H1 (cell line): ENCODE measurements at regions not wholly inside any gene's neighbourhood (a gene's known extent, or its start where the extent isn't known, plus 50 kb on each side); places are given as distances from the start of the nearest gene placed in this dataset.

Experiments
- CTCF ChIA-PET: fragments of 300-600 bp; sonication (Branson Sonifier 250); formaldehyde crosslinking; loops from one replicate; lab custom pipeline; 2021; ENCODE audit not compliant: partially characterized antibody; lab: Charles Lee
- POLR2A ChIA-PET: fragments of 300-600 bp; sonication (Branson Sonifier 250); formaldehyde crosslinking; loops from one replicate; lab custom pipeline; 2021; ENCODE audit warnings: inconsistent platforms; ENCODE audit not compliant: partially characterized antibody; lab: Charles Lee
- DNase-seq, 2 experiments: peaks; one replicate each; pipeline versions ENCODE4 v3.0.0 to v3.0.0-alpha.2; 2010 to 2022; ENCODE audit warnings: low spot score in 2 of 2, low read depth in 1 of 2, mixed read lengths in 1 of 2
- FAIRE-seq: peaks from 2 replicates; lab custom pipeline; 2011; peaks lifted over from hg19 to GRCh38; lab: Jason Lieb, UNC
- H2AFZ ChIP-seq: 2 replicates; pipeline ENCODE4 v1.8.1; 2012; ENCODE audit warnings: low read length, inconsistent platforms
- H2AK5ac ChIP-seq: 2 replicates; pipeline ENCODE4 v1.6.1; 2013; ENCODE audit warnings: low read depth, low read length
- H2BK120ac ChIP-seq: replicated peaks from 2 replicates; pipeline ENCODE3; 2013; ENCODE audit warnings: low read depth, low read length, inconsistent platforms
- H2BK12ac ChIP-seq: 2 replicates; pipeline ENCODE4 v1.6.1; 2013; ENCODE audit warnings: low read depth, low read length
- H2BK15ac ChIP-seq: 2 replicates; pipeline ENCODE4 v1.6.1; 2013; ENCODE audit warnings: low read length
- H2BK20ac ChIP-seq: 2 replicates; pipeline ENCODE4 v1.6.1; 2013; ENCODE audit warnings: low read length
- H2BK5ac ChIP-seq: 2 replicates; pipeline ENCODE4 v1.6.1; 2013; ENCODE audit warnings: low read depth, low read length
- H3K14ac ChIP-seq: 2 replicates; pipeline ENCODE4 v1.6.1; 2013; ENCODE audit warnings: inconsistent platforms; ENCODE audit not compliant: insufficient read length
- H3K18ac ChIP-seq: 2 replicates; pipeline ENCODE4 v1.6.1; 2013; ENCODE audit warnings: low read length; ENCODE audit errors: extremely low read depth
- H3K23ac ChIP-seq: 2 replicates; pipeline ENCODE4 v1.6.1; 2013; ENCODE audit warnings: inconsistent platforms; ENCODE audit not compliant: insufficient read length
- H3K23me2 ChIP-seq: 2 replicates; pipeline ENCODE4 v1.6.1; 2013; ENCODE audit warnings: low read depth, low read length
- H3K27ac ChIP-seq: 2 replicates; pipeline ENCODE4 v1.6.1; 2011; ENCODE audit warnings: low read depth, low read length, inconsistent platforms
- H3K27me3 ChIP-seq, 4 experiments: replicated peaks in 1 of 4; 1 replicate in 1 of 4; 2 replicates in 3 of 4; pipeline versions ENCODE4 v1.6.1 to v1.8.1; 2011 to 2013; ENCODE audit warnings: low read length in 3 of 4, mild to moderate bottlenecking in 3 of 4, inconsistent platforms in 2 of 4, mixed read lengths in 2 of 4, moderate library complexity in 1 of 4; ENCODE audit not compliant: control insufficient read depth in 3 of 4, insufficient read depth in 3 of 4; ENCODE audit errors: extremely low read depth in 1 of 4
- H3K36me3 ChIP-seq, 4 experiments: 2 replicates each; pipeline versions ENCODE4 v1.6.1 to v1.8.1; 2011 to 2013; ENCODE audit warnings: mild to moderate bottlenecking in 4 of 4, low read length in 3 of 4, moderate library complexity in 2 of 4, control low read depth in 1 of 4, inconsistent platforms in 1 of 4; ENCODE audit not compliant: insufficient read depth in 4 of 4, control insufficient read depth in 2 of 4
- H3K4ac ChIP-seq: replicated peaks from 2 replicates; pipeline ENCODE3; 2013; ENCODE audit warnings: low read length, low read depth, mixed read lengths, inconsistent platforms; ENCODE audit not compliant: insufficient read length
- H3K4me1 ChIP-seq, 4 experiments: replicated peaks in 1 of 4; 1 replicate in 1 of 4; 2 replicates in 3 of 4; pipeline versions ENCODE4 v1.6.1 to v1.8.1; 2011 to 2013; ENCODE audit warnings: low read length in 3 of 4, inconsistent platforms in 2 of 4, mixed read lengths in 1 of 4; ENCODE audit not compliant: insufficient read depth in 4 of 4, control insufficient read depth in 3 of 4
- H3K4me2 ChIP-seq, 2 experiments: 2 replicates each; pipeline versions ENCODE4 v1.6.1 to v1.8.1; 2011 to 2013; ENCODE audit warnings: low read depth in 2 of 2, low read length in 2 of 2, control low read depth in 1 of 2, inconsistent platforms in 1 of 2, mild to moderate bottlenecking in 1 of 2; ENCODE audit not compliant: insufficient read depth in 1 of 2
- H3K4me3 ChIP-seq, 4 experiments: fragments of 200-600, 300-600 bp in 1 of 4; sonication (generic), shearing (Covaris generic), sonication (Bioruptor Twin) in 1 of 4; 2 replicates each; pipeline versions ENCODE4 v1.5.1 to v1.8.1; 2011 to 2016; ENCODE audit warnings: low read length in 4 of 4, low read depth in 3 of 4, control low read depth in 2 of 4, inconsistent platforms in 2 of 4, mild to moderate bottlenecking in 2 of 4, mixed read lengths in 1 of 4, moderate library complexity in 1 of 4; ENCODE audit not compliant: insufficient read depth in 2 of 4; ENCODE audit errors: extremely low read depth in 1 of 4
- H3K56ac ChIP-seq: replicated peaks from 2 replicates; pipeline ENCODE3; 2013; ENCODE audit warnings: low read depth, mild to moderate bottlenecking, mixed read lengths, low read length, inconsistent platforms; ENCODE audit not compliant: insufficient read length
- H3K79me1 ChIP-seq: 2 replicates; pipeline ENCODE4 v1.6.1; 2013; ENCODE audit warnings: low read depth, low read length, control low read depth
- H3K79me2 ChIP-seq, 2 experiments: 2 replicates each; pipeline versions ENCODE4 v1.6.1 to v1.8.1; 2012 to 2013; ENCODE audit warnings: low read length in 2 of 2, mild to moderate bottlenecking in 2 of 2, inconsistent platforms in 1 of 2; ENCODE audit not compliant: insufficient read depth in 2 of 2, control insufficient read depth in 1 of 2
- H3K9ac ChIP-seq, 4 experiments: replicated peaks in 1 of 4; 1 replicate in 1 of 4; 2 replicates in 3 of 4; pipeline versions ENCODE4 v1.6.1 to v1.8.1; 2011 to 2013; ENCODE audit warnings: low read depth in 3 of 4, low read length in 3 of 4, control low read depth in 2 of 4, mild to moderate bottlenecking in 2 of 4, moderate library complexity in 2 of 4, inconsistent platforms in 1 of 4; ENCODE audit errors: extremely low read depth in 1 of 4
- H3K9me3 ChIP-seq, 2 experiments: 2 replicates each; pipeline versions ENCODE4 v1.6.1 to v1.8.1; 2012 to 2013; ENCODE audit warnings: mild to moderate bottlenecking in 2 of 2, moderate library complexity in 2 of 2, control low read depth in 1 of 2, inconsistent platforms in 1 of 2, low read depth in 1 of 2, low read length in 1 of 2, mixed read lengths in 1 of 2; ENCODE audit not compliant: insufficient read depth in 2 of 2
- H4K20me1 ChIP-seq, 2 experiments: replicated peaks in 1 of 2; 2 replicates each; pipeline versions ENCODE3 to v1.8.1; 2011 to 2013; ENCODE audit warnings: inconsistent platforms in 2 of 2, low read length in 2 of 2, mild to moderate bottlenecking in 1 of 2; ENCODE audit not compliant: insufficient read depth in 2 of 2, control insufficient read depth in 1 of 2
- H4K5ac ChIP-seq: 2 replicates; pipeline ENCODE4 v1.6.1; 2013; ENCODE audit warnings: low read length, low read depth, mixed read lengths, inconsistent platforms; ENCODE audit not compliant: insufficient read length
- H4K8ac ChIP-seq: 2 replicates; pipeline ENCODE4 v1.8.0; 2013; ENCODE audit warnings: mild to moderate bottlenecking, moderate library complexity, low read length, inconsistent platforms; ENCODE audit not compliant: insufficient read depth; ENCODE audit errors: extremely low read depth
- H4K91ac ChIP-seq: replicated peaks from 2 replicates; pipeline ENCODE3; 2013; ENCODE audit warnings: low read length, mixed read lengths, inconsistent platforms; ENCODE audit not compliant: insufficient read length
- JUND ChIP-seq: IDR thresholded peaks from 2 replicates; pipeline ENCODE4 v1.6.1; 2011; ENCODE audit warnings: mild to moderate bottlenecking, improper control_type of control experiment, low read length
- RAD21 ChIP-seq, 2 experiments: IDR thresholded peaks in 1 of 2; conservative IDR thresholded peaks in 1 of 2; 2 replicates each; pipeline ENCODE4 v1.6.1; 2011; ENCODE audit warnings: low read depth in 2 of 2, low read length in 2 of 2, improper control_type of control experiment in 1 of 2, inconsistent platforms in 1 of 2, mild to moderate bottlenecking in 1 of 2, moderate library complexity in 1 of 2
- SIRT6 ChIP-seq: IDR thresholded peaks from one replicate; pipeline ENCODE4 v1.7.1; 2012; ENCODE audit warnings: low read length, inconsistent platforms
- SIX5 ChIP-seq: IDR thresholded peaks from 2 replicates; pipeline ENCODE4 v1.6.1; 2011; ENCODE audit warnings: mild to moderate bottlenecking, low read depth, low read length
- WGBS, 2 experiments: shearing (Covaris generic) in 1 of 2; methylation state at CpG; one replicate each; pipeline versions ENCODE4 v1.1.6 to v1.1.7; 2013 to 2015; ENCODE audit warnings: low lambda C conversion rate in 2 of 2, mixed read lengths in 2 of 2, inconsistent platforms in 1 of 2, low coverage in 1 of 2, missing lambda C conversion rate in 1 of 2; ENCODE audit not compliant: insufficient replicate concordance in 2 of 2, insufficient coverage in 1 of 2, insufficient read length in 1 of 2; ENCODE audit errors: extremely low coverage in 1 of 2, missing lambda C conversion rate in 1 of 2; 5-methylcytosine and 5-hydroxymethylcytosine counted together

DNA sequence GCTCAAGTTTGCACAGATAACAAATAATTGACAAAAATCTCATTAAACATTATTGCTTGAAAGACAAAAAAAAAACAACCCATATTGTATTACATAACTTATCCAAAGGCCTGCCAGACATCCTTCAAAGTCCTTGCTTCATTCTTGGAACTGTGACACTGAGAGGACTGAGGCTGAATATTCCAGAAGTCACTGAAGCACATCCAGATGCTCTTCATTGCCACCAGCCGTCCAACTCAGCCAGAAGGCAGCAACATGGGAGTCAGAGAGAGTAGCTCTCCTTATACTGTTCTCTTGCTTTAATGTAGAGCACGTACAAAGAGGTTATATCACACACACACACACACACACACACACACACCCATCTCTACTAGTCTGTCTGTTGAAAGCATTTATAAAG lies 755.0 kb downstream of the LTN1 start:
- TF ChIP-seq SIRT6 (no peak), JUND (no peak), RAD21 (IDR thresholded peaks at IDR 0.05 in 1 of 2, conservative IDR thresholded peaks at IDR 0.05 in 1 of 2; ENCODE audit: low read depth in 2 of 2, low read length in 2 of 2) (no peak), SIX5 (no peak)
- no peak for FAIRE-seq
- POLR2A ChIA-PET: no interaction called here

More for the DNA sequence above, 755.0 kb downstream of the LTN1 start:
- Histone ChIP-seq H4K20me1 (no peaks in the 10 kb centered on the region), H2BK12ac (no peak overlapping the region), H2AFZ (no peak overlapping the region), H3K4me3 (no peak overlapping the region), H3K79me2 (no peaks in the 10 kb centered on the region), H3K18ac (no peak overlapping the region), H2BK20ac (no peak overlapping the region), H3K4me2 (no peak overlapping the region), H3K23me2 (no peaks in the 10 kb centered on the region), H3K4me1 (no peaks in the 10 kb centered on the region), H3K56ac (no peak overlapping the region), H2BK120ac (no peak overlapping the region), H3K9ac (no peak overlapping the region), H3K9me3 (no peaks in the 10 kb centered on the region; a peak in 1 of 4 replicates), H2AK5ac (no peak overlapping the region), H4K91ac (no peak overlapping the region), H3K27me3 (no peaks in the 10 kb centered on the region), H2BK5ac (no peak overlapping the region), H3K4ac (no peak overlapping the region), H3K36me3 (no peaks in the 10 kb centered on the region), H3K79me1 (no peaks in the 10 kb centered on the region), H3K14ac (no peak overlapping the region), H3K27ac (no peak overlapping the region), H4K8ac (no peak overlapping the region), H4K5ac (no peak overlapping the region), H2BK15ac (no peak overlapping the region), H3K23ac (no peak overlapping the region)
- CTCF ChIA-PET: no interaction called here
- DNase-seq: no peak
- 84% methylated on average over 2 of the region's 2 CpGs; no CpG with 5 or more reads in 1 of the 2 experiments for WGBS, 2 experiments
